ENCODE measurements at regions not wholly inside any gene's neighbourhood (a gene's known extent, or its start where the extent isn't known, plus 50 kb on each side); places are given as distances from the start of the nearest gene placed in this dataset.

- no peaks in the 10 kb centered on the region for H3K27me3 ChIP-seq
- H3K9me3 ChIP-seq: no peaks in the 10 kb centered on the region
- H3K27ac ChIP-seq: no peak overlapping the region
- H3K4me3 ChIP-seq: no peak overlapping the region
- no peaks in the 10 kb centered on the region for H3K36me3 ChIP-seq
- no peak for DNase-seq (ENCODE audit: extremely low spot score in 2 of 2)
- TF ChIP-seq POLR2A (IDR thresholded peaks at IDR 0.05) (no peak), POLR2AphosphoS5 (IDR thresholded peaks at IDR 0.05; ENCODE audit: insufficient read depth in 1 of 2, low read depth in 1 of 2) (no peak), CTCF (IDR thresholded peaks at IDR 0.05) (no peak)
- intact Hi-C loops (cut with DNase I): no loop called here
- H3K4me1 ChIP-seq: no peaks in the 10 kb centered on the region
These were observed 387.4 kb downstream of the MAN2A1 start for GRCh38 chr5:110077147-110077546.

GRCh38 chr5:110082194-110082593 is 392.5 kb downstream of the MAN2A1 start:
- Histone ChIP-seq H3K27me3 (no peaks in the 10 kb centered on the region), H3K36me3 (no peaks in the 10 kb centered on the region), H3K4me3 (no peak overlapping the region), H3K4me1 (no peaks in the 10 kb centered on the region), H3K27ac (no peak overlapping the region), H3K9me3 (no peaks in the 10 kb centered on the region)
- DNase-seq (ENCODE audit: extremely low spot score in 2 of 2): no peak
- intact Hi-C loops (cut with DNase I): no loop called here
- TF ChIP-seq POLR2A (IDR thresholded peaks at IDR 0.05): no peak
- TF ChIP-seq POLR2AphosphoS5 (IDR thresholded peaks at IDR 0.05; ENCODE audit: insufficient read depth in 1 of 2, low read depth in 1 of 2): no peak
- TF ChIP-seq CTCF (IDR thresholded peaks at IDR 0.05): no peak

- no peak overlapping the region for H3K27ac ChIP-seq
These were observed 393.1 kb downstream of the MAN2A1 start for GRCh38 chr5:110082863-110083262.

GRCh38 chr5:110085826-110086225 is 396.1 kb downstream of the MAN2A1 start:
- H3K36me3 ChIP-seq: no peaks in the 10 kb centered on the region
- no peak overlapping the region for H3K27ac ChIP-seq
- TF ChIP-seq POLR2AphosphoS5 (IDR thresholded peaks at IDR 0.05; ENCODE audit: insufficient read depth in 1 of 2, low read depth in 1 of 2): no peak
- no peak for TF ChIP-seq POLR2A (IDR thresholded peaks at IDR 0.05)
- no peak for TF ChIP-seq CTCF (IDR thresholded peaks at IDR 0.05)
- H3K27me3 ChIP-seq: no peaks in the 10 kb centered on the region
- no peaks in the 10 kb centered on the region for H3K4me1 ChIP-seq
- H3K9me3 ChIP-seq: no peaks in the 10 kb centered on the region
- no peak for DNase-seq (ENCODE audit: extremely low spot score in 2 of 2)
- H3K4me3 ChIP-seq: no peak overlapping the region
- intact Hi-C loops (cut with DNase I): no loop called here

More at GRCh38 chr5:110082863-110083262, 393.1 kb downstream of the MAN2A1 start:
- Histone ChIP-seq H3K36me3 (no peaks in the 10 kb centered on the region), H3K9me3 (no peaks in the 10 kb centered on the region), H3K4me3 (no peak overlapping the region), H3K4me1 (no peaks in the 10 kb centered on the region), H3K27me3 (no peaks in the 10 kb centered on the region)
- intact Hi-C loops (cut with DNase I): no loop called here
- DNase-seq (ENCODE audit: extremely low spot score in 2 of 2): no peak
- TF ChIP-seq POLR2A (IDR thresholded peaks at IDR 0.05) (no peak), POLR2AphosphoS5 (IDR thresholded peaks at IDR 0.05; ENCODE audit: insufficient read depth in 1 of 2, low read depth in 1 of 2) (no peak), CTCF (IDR thresholded peaks at IDR 0.05) (no peak)

- H3K4me1 ChIP-seq: no peaks in the 10 kb centered on the region
- no peak overlapping the region for H3K4me3 ChIP-seq
- no peak overlapping the region for H3K27ac ChIP-seq
- TF ChIP-seq POLR2AphosphoS5 (IDR thresholded peaks at IDR 0.05; ENCODE audit: insufficient read depth in 1 of 2, low read depth in 1 of 2) (no peak), CTCF (IDR thresholded peaks at IDR 0.05) (no peak), POLR2A (IDR thresholded peaks at IDR 0.05) (no peak)
- H3K27me3 ChIP-seq: no peaks in the 10 kb centered on the region
- intact Hi-C loops (cut with DNase I): no loop called here
- no peaks in the 10 kb centered on the region for H3K36me3 ChIP-seq
- DNase-seq (ENCODE audit: extremely low spot score in 2 of 2): no peak
- H3K9me3 ChIP-seq: no peaks in the 10 kb centered on the region
These were observed 397.1 kb downstream of the MAN2A1 start for GRCh38 chr5:110086658-110087388.
